GM19395 (cell line): ENCODE measurements at regions not wholly inside any gene's neighbourhood (a gene's known extent, or its start where the extent isn't known, plus 50 kb on each side); places are given as distances from the start of the nearest gene placed in this dataset.

ENCODE experiments used
- ATAC-seq: cut with Tn5 transposase; IDR thresholded peaks from one replicate; pipeline ENCODE4 v1.9.1; 2021; ENCODE audit warnings: mild to moderate bottlenecking, moderate library complexity; ENCODE audit not compliant: unreplicated experiment

GRCh38 chr11:103845331-103845730 is 191.1 kb upstream of the DDI1 start:
- no peak for ATAC-seq

DNA sequence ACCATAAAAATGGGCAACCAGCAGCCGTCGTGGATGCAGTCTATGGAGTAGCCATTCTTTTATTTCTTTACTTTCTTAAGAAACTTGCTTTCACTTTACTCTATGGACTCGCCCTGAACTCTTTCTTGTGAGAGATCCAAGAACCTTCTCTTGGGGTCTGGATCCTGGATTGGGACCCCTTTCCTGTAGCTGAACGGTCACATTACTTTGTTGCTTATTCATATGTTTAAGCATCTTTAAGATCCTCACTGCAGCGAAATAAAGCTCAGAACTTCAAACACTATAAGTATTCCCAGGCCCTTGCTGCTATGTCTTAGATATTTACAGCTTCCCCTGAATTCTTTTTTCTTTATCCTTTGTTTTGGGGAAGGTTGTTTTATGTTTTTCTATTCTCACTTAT is 187.8 kb upstream of the DDI1 start:
- ATAC-seq: no peak

DNA sequence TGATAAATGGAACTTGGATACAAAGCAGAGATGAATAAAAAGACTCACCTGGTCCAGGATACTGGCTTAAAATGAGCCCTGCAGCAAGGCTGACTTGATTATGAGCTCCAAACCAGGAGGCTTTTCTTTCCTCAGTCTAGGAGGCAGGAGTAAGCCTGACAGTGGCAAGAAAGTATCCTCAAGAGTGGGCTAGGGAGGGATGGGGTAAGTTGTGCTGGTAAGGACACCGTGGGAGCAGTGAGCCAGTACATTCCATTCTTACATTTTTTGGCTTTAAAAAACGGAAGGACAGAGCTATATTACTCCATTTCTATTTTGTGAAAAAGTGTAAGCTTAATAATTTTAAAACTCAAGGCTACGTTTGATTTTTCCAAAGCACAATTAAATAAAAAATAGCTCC is 187.1 kb upstream of the DDI1 start:
- no peak for ATAC-seq

GRCh38 chr11:103850419-103851165 is 185.8 kb upstream of the DDI1 start:
- no peak for ATAC-seq

DNA sequence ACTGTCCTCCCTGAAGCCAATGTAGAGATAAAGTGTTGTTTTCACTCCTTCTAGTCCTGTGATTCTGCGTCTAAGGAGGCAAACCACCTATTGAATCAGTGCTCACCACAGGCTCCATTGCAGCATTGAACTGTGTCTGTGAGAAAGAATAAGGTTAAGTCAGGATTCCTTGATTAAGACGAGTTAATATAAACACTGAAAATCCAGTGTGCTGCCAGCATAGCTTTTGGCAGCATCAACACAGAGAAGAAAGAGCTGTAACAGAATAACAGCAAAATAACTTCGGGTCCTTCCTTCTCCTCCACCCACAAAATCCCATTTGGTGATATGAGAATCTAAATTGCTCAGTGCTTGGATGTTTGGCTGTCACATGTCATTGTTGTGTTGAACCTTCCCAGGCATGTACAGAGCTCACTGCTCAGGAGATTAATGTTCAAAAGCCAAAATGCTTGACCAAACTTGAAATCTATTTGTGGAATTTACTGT is 185.2 kb upstream of the DDI1 start:
- no peak for ATAC-seq
